Neural progenitor cell (in vitro differentiated cells): ENCODE measurements at regions not wholly inside any gene's neighbourhood (a gene's known extent, or its start where the extent isn't known, plus 50 kb on each side); places are given as distances from the start of the nearest gene placed in this dataset.

Source experiments
- DNase-seq: peaks from one replicate; pipeline ENCODE4 v3.0.0-alpha.2; 2016; ENCODE audit warnings: low spot score
- H2AFZ ChIP-seq: fragments of 200-600 bp; sonication (generic); replicated peaks from 2 replicates; pipeline ENCODE4 v1.6.1; 2016; ENCODE audit warnings: antibody characterized with exemption
- H3F3A ChIP-seq: fragments of 200-600 bp; sonication (generic); 2 replicates; pipeline ENCODE4 v1.6.1; 2016; ENCODE audit warnings: antibody characterized with exemption, low read depth
- H3K27ac ChIP-seq: fragments of 200-600 bp; sonication (generic); 2 replicates; pipeline ENCODE4 v1.5.1; 2016; ENCODE audit warnings: mild to moderate bottlenecking
- H3K27me3 ChIP-seq: fragments of 200-600 bp; sonication (generic); 2 replicates; pipeline ENCODE4 v1.6.1; 2016; ENCODE audit warnings: mild to moderate bottlenecking, moderate library complexity
- H3K36me3 ChIP-seq: fragments of 200-600 bp; sonication (generic); 2 replicates; pipeline ENCODE4 v1.5.1; 2016
- H3K4me1 ChIP-seq: fragments of 200-600 bp; sonication (generic); 2 replicates; pipeline ENCODE4 v1.6.1; 2016; ENCODE audit warnings: mixed run types
- H3K4me2 ChIP-seq: fragments of 200-600 bp; sonication (generic); 2 replicates; pipeline ENCODE4 v1.6.1; 2016
- H3K4me3 ChIP-seq: fragments of 200-600 bp; sonication (generic); 2 replicates; pipeline ENCODE4 v1.5.1; 2016
- H3K79me2 ChIP-seq: fragments of 200-600 bp; sonication (generic); 2 replicates; pipeline ENCODE4 v1.6.1; 2016; ENCODE audit warnings: low read depth
- H3K9ac ChIP-seq: fragments of 200-600 bp; sonication (generic); 2 replicates; pipeline ENCODE4 v1.6.1; 2016
- H3K9me3 ChIP-seq: fragments of 200-600 bp; sonication (generic); 2 replicates; pipeline ENCODE4 v1.5.1; 2016; ENCODE audit warnings: low read depth
- H4K20me1 ChIP-seq: fragments of 200-600 bp; sonication (generic); 2 replicates; pipeline ENCODE4 v1.6.1; 2016; ENCODE audit warnings: low read depth
- H3K27ac Mint-ChIP-seq: 3 replicates; pipeline ENCODE4 v1.8.0; 2021; ENCODE audit warnings: mixed read lengths
- H3K27me3 Mint-ChIP-seq: 2 replicates; pipeline ENCODE4 v1.8.0; 2022; ENCODE audit warnings: low read depth, mild to moderate bottlenecking, inconsistent platforms, moderate library complexity, mixed read lengths; ENCODE audit not compliant: insufficient read depth
- H3K36me3 Mint-ChIP-seq: 3 replicates; pipeline ENCODE4 v1.8.0; 2021; ENCODE audit warnings: mixed read lengths
- H3K4me1 Mint-ChIP-seq: 3 replicates; pipeline ENCODE4 v1.8.0; 2021; ENCODE audit warnings: mixed read lengths
- H3K4me3 Mint-ChIP-seq: 3 replicates; pipeline ENCODE4 v1.8.0; 2021; ENCODE audit warnings: mild to moderate bottlenecking, moderate library complexity, mixed read lengths
- H3K9me3 Mint-ChIP-seq: 3 replicates; pipeline ENCODE4 v1.8.0; 2020; ENCODE audit warnings: mixed read lengths
- EZH2 ChIP-seq: fragments of 200-600 bp; sonication (generic); IDR thresholded peaks from 2 replicates; pipeline ENCODE4 v1.6.1; 2017; ENCODE audit warnings: antibody characterized with exemption, mild to moderate bottlenecking, moderate library complexity
- EZH2phosphoT487 ChIP-seq: fragments of 200-600 bp; sonication (generic); IDR thresholded peaks from 2 replicates; pipeline ENCODE4 v1.6.1; 2017; ENCODE audit warnings: antibody characterized with exemption
- TF ChIP-seq, protein P1 (sequence below): fragments of 200-600 bp; sonication (generic); IDR thresholded peaks from 2 replicates; pipeline ENCODE4 v1.5.1; 2017; ENCODE audit warnings: antibody characterized with exemption, mild to moderate bottlenecking

DNA sequence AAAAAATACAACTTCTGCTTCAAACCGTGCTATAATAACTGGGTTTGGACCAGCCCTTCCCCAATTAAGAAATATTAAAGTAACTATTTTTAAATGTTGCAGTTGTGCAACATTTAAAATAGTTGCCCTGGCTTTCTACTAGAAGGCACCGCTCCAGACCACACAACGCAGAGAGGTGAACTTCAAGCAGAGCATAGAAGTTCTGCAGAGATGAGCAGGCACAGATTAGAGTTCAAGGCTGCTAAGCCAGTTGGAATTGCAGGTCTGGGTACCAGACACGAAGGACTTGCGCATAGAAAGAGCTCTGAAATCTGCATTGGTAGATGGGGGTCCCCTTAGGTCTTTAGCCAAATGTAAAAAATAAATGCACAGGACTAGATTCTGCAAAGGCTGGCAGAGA lies 58.7 kb upstream of the GALNT10 start:
- Mint-ChIP-seq H3K36me3 (no peaks in the 10 kb centered on the region), H3K4me3 (no peak overlapping the region), H3K9me3 (no peaks in the 10 kb centered on the region), H3K27me3 (peaks cover 3% of the 10 kb centered on the region), H3K27ac (no peak overlapping the region), H3K4me1 (peaks cover 11% of the 10 kb centered on the region)
- no peak for DNase-seq
- H3K9ac ChIP-seq, result no peak overlapping the region
- H3K27ac ChIP-seq, result no peak overlapping the region
- H4K20me1 ChIP-seq, result no peaks in the 10 kb centered on the region
- H3K79me2 ChIP-seq, result no peaks in the 10 kb centered on the region
- H3K27me3 ChIP-seq, result no peaks in the 10 kb centered on the region
- peaks cover under 1% of the 10 kb centered on the region for H3F3A ChIP-seq
- H3K4me1 ChIP-seq, result no peaks in the 10 kb centered on the region
- H3K4me2 ChIP-seq, result no peak overlapping the region
- H2AFZ ChIP-seq, result no peak overlapping the region
- H3K9me3 ChIP-seq, result no peaks in the 10 kb centered on the region
- no peak overlapping the region for H3K4me3 ChIP-seq
- H3K36me3 ChIP-seq, result no peaks in the 10 kb centered on the region
- TF ChIP-seq EZH2phosphoT487, result no peak
- no peak for TF ChIP-seq EZH2
- TF ChIP-seq, protein P1, sequence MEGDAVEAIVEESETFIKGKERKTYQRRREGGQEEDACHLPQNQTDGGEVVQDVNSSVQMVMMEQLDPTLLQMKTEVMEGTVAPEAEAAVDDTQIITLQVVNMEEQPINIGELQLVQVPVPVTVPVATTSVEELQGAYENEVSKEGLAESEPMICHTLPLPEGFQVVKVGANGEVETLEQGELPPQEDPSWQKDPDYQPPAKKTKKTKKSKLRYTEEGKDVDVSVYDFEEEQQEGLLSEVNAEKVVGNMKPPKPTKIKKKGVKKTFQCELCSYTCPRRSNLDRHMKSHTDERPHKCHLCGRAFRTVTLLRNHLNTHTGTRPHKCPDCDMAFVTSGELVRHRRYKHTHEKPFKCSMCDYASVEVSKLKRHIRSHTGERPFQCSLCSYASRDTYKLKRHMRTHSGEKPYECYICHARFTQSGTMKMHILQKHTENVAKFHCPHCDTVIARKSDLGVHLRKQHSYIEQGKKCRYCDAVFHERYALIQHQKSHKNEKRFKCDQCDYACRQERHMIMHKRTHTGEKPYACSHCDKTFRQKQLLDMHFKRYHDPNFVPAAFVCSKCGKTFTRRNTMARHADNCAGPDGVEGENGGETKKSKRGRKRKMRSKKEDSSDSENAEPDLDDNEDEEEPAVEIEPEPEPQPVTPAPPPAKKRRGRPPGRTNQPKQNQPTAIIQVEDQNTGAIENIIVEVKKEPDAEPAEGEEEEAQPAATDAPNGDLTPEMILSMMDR, result no peak

DNA sequence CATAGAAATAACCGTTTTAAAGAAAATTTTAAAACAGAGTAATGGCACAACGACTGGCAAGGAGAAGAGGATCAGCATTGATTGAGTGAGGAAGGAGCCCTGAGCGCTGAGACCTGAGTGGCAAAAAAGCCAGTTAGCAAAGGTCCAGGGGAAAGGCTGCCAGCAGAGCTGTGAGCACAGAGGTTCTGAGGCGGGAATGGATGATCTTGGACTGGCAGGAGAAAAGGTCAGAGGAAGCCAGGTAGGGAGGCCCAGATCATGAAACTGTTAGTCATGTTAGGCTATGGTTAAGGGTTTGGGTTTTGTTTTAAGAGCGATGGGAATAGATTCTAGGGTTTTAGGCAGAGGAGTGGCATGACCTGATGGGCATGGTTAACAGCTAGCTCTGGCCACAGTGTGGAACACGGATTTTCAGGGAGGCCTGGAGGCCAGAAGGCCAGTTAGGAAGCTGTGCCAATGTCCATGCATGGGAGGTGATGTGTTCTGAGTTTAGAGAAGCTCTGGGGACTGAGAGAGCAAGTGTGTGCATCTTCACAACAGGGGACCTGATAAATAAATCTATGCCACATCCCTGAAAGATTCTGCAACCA lies 57.7 kb upstream of the GALNT10 start:
- H3K36me3 Mint-ChIP-seq, result no peaks in the 10 kb centered on the region
- no peaks in the 10 kb centered on the region for H3K36me3 ChIP-seq
- H3K4me2 ChIP-seq, result no peak overlapping the region
- H3K27me3 Mint-ChIP-seq, result peaks cover 3% of the 10 kb centered on the region
- H3K4me3 ChIP-seq, result no peak overlapping the region
- H3F3A ChIP-seq, result peaks cover 3% of the 10 kb centered on the region
- no peaks in the 10 kb centered on the region for H3K9me3 ChIP-seq
- no peak for DNase-seq
- H3K27me3 ChIP-seq, result no peaks in the 10 kb centered on the region
- H3K4me1 Mint-ChIP-seq, result peaks cover 11% of the 10 kb centered on the region
- H3K27ac Mint-ChIP-seq, result no peak overlapping the region
- no peaks in the 10 kb centered on the region for H3K9me3 Mint-ChIP-seq
- no peaks in the 10 kb centered on the region for H4K20me1 ChIP-seq
- no peak overlapping the region for H3K4me3 Mint-ChIP-seq
- no peak for TF ChIP-seq EZH2
- no peaks in the 10 kb centered on the region for H3K4me1 ChIP-seq
- no peak overlapping the region for H3K27ac ChIP-seq
- H3K9ac ChIP-seq, result no peak overlapping the region
- no peaks in the 10 kb centered on the region for H3K79me2 ChIP-seq
- H2AFZ ChIP-seq, result no peak overlapping the region

DNA sequence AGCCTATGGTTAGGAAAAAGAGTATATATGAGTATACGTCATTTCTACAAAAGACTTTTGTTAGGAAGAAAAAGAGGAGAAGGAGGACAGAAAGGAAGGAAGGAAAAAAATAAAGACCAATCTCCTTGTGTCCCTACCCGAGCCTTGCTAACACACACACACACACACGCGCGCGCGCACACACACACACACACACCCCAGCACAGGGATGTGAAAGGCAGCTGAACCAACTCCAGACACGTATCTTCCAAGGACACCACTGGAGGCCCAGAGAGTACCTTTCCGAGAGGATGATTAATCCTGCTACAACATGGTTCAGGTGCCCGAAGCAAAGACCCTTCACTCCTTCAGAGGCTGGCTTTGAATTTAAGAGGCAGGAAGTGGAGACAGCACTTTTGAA lies 56.9 kb upstream of the GALNT10 start:
- TF ChIP-seq EZH2, result no peak
- TF ChIP-seq, protein P1, result no peak
- no peaks in the 10 kb centered on the region for H3K9me3 ChIP-seq
- no peaks in the 10 kb centered on the region for H3K36me3 ChIP-seq
- no peaks in the 10 kb centered on the region for H4K20me1 ChIP-seq
- Mint-ChIP-seq H3K36me3 (no peaks in the 10 kb centered on the region), H3K27me3 (peaks cover 2% of the 10 kb centered on the region), H3K9me3 (no peaks in the 10 kb centered on the region), H3K4me3 (no peak overlapping the region), H3K27ac (no peak overlapping the region), H3K4me1 (peaks cover 12% of the 10 kb centered on the region)
- H3F3A ChIP-seq, result peaks cover 8% of the 10 kb centered on the region
- no peak overlapping the region for H3K27ac ChIP-seq
- DNase-seq, result peak; percentile 52
- H3K4me2 ChIP-seq, result no peak overlapping the region
- H3K4me1 ChIP-seq, result peaks cover 2% of the 10 kb centered on the region
- no peak overlapping the region for H2AFZ ChIP-seq
- H3K79me2 ChIP-seq, result no peaks in the 10 kb centered on the region
- no peak overlapping the region for H3K9ac ChIP-seq
- H3K27me3 ChIP-seq, result no peaks in the 10 kb centered on the region
- no peak overlapping the region for H3K4me3 ChIP-seq

DNA sequence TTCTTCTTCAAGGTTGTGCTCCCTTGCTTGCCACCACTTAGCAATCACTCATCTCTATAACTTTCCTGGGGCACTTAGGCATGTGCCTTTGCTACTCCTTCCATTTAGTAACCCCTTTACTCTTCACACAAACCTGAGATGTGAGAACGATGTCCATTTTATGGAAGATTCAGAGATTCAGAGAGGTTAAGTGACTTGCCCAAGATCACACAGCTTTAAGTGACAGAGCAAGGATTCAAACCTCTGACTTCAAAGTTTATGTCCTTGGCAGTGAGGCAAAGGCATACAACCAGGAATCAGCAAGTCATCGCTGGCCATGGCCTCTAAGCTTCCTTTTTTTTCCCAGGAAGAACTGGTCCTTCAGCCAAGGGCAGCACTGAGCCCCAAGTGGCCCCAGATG lies 56.0 kb upstream of the GALNT10 start:
- H3K4me2 ChIP-seq, result no peak overlapping the region
- H3K4me1 ChIP-seq, result peaks cover 10% of the 10 kb centered on the region
- H3K9me3 ChIP-seq, result no peaks in the 10 kb centered on the region
- H4K20me1 ChIP-seq, result no peaks in the 10 kb centered on the region
- Mint-ChIP-seq H3K4me3 (no peak overlapping the region), H3K36me3 (no peaks in the 10 kb centered on the region), H3K27me3 (peaks cover 2% of the 10 kb centered on the region), H3K27ac (no peak overlapping the region), H3K4me1 (peaks cover 21% of the 10 kb centered on the region), H3K9me3 (no peaks in the 10 kb centered on the region)
- peaks cover 17% of the 10 kb centered on the region for H3F3A ChIP-seq
- DNase-seq, result no peak
- H3K27me3 ChIP-seq, result no peaks in the 10 kb centered on the region
- H3K27ac ChIP-seq, result no peak overlapping the region
- H3K79me2 ChIP-seq, result no peaks in the 10 kb centered on the region
- no peaks in the 10 kb centered on the region for H3K36me3 ChIP-seq
- H3K9ac ChIP-seq, result no peak overlapping the region
- no peak overlapping the region for H3K4me3 ChIP-seq
- TF ChIP-seq EZH2, result no peak
- TF ChIP-seq, protein P1, result no peak
- no peak for TF ChIP-seq EZH2phosphoT487
- H2AFZ ChIP-seq, result no peak overlapping the region
